GM12878 (cell line): ENCODE measurements at regions not wholly inside any gene's neighbourhood (a gene's known extent, or its start where the extent isn't known, plus 50 kb on each side); places are given as distances from the start of the nearest gene placed in this dataset.

Experiments
- ATAC-seq: fragments of 200-7000 bp; cut with Tn5 transposase; 3 replicates; pipeline ENCODE4 v1.9.1; 2020; ENCODE audit warnings: mild to moderate bottlenecking, moderate library complexity
- BruUV-seq: library from RNA; stranded (reverse); fragments of 400-500 nt; replicated peaks from 2 replicates; lab custom pipeline; 2021; lab: Mats Ljungman, UMichigan
- CTCF ChIA-PET: fragments of 300-600 bp; sonication (Branson Sonifier 250); formaldehyde crosslinking; extraction: SDS; loops from one replicate; lab custom pipeline; 2021; ENCODE audit warnings: inconsistent platforms; lab: Yijun Ruan, JAX
- POLR2A ChIA-PET: fragments of 350-600 bp; formaldehyde crosslinking; extraction: SDS; loops from one replicate; lab custom pipeline; 2021; ENCODE audit warnings: inconsistent platforms; lab: Charles Lee
- RAD21 ChIA-PET: fragments of 300-600 bp; sonication (Branson Sonifier 250); formaldehyde crosslinking; loops from one replicate; lab custom pipeline; 2023; ENCODE audit warnings: antibody characterized with exemption; ENCODE audit not compliant: unreplicated experiment; lab: Charles Lee
- SMC1A ChIA-PET: fragments of 300-600 bp; sonication (Branson Sonifier 250); formaldehyde crosslinking; loops from one replicate; lab custom pipeline; 2023; ENCODE audit not compliant: unreplicated experiment, uncharacterized antibody; lab: Charles Lee
- DNase-seq: peaks from one replicate; pipeline ENCODE4 v3.0.0-alpha.2; 2011; ENCODE audit warnings: low read depth, low spot score
- FAIRE-seq: peaks from 3 replicates; lab custom pipeline; 2011; peaks lifted over from hg19 to GRCh38; lab: Jason Lieb, UNC
- H2AFZ ChIP-seq: 2 replicates; pipeline ENCODE4 v1.6.0; 2011; ENCODE audit warnings: low read depth, low read length, control low read depth; ENCODE audit not compliant: control insufficient read depth
- H3K27ac ChIP-seq: 2 replicates; pipeline ENCODE4 v1.5.1; 2011; ENCODE audit warnings: control low read depth; ENCODE audit not compliant: control insufficient read depth, insufficient read depth
- H3K27me3 ChIP-seq, 2 experiments: replicated peaks in 1 of 2; 2 replicates each; pipeline versions ENCODE4 v1.6.0 to v1.6.1; 2011; ENCODE audit warnings: low read length in 1 of 2; ENCODE audit not compliant: control insufficient read depth in 2 of 2, insufficient read depth in 2 of 2
- H3K36me3 ChIP-seq, 2 experiments: 2 replicates each; pipeline ENCODE4 v1.5.1; 2011; ENCODE audit warnings: low read length in 1 of 2; ENCODE audit not compliant: control insufficient read depth in 2 of 2, insufficient read depth in 2 of 2
- H3K4me1 ChIP-seq: 2 replicates; pipeline ENCODE4 v1.6.1; 2011; ENCODE audit warnings: mild to moderate bottlenecking, low read length, moderate library complexity, mixed read lengths; ENCODE audit not compliant: control insufficient read depth, insufficient read depth
- H3K4me2 ChIP-seq: 2 replicates; pipeline ENCODE4 v1.6.0; 2011; ENCODE audit warnings: control low read depth; ENCODE audit not compliant: control insufficient read depth, insufficient read depth
- H3K4me3 ChIP-seq: fragments of 200-600 bp; sonication (generic); 2 replicates; pipeline ENCODE4 v1.5.1; 2016
- H3K79me2 ChIP-seq: 2 replicates; pipeline ENCODE4 v1.6.0; 2011; ENCODE audit warnings: low read length; ENCODE audit not compliant: control insufficient read depth, insufficient read depth
- H3K9ac ChIP-seq: 2 replicates; pipeline ENCODE4 v1.8.0; 2011; ENCODE audit warnings: low read length, control low read depth, mixed read lengths; ENCODE audit not compliant: control insufficient read depth, insufficient read depth
- H3K9me3 ChIP-seq: replicated peaks from 3 replicates; pipeline ENCODE4 v1.5.1; 2011; ENCODE audit warnings: mild to moderate bottlenecking, low read length; ENCODE audit not compliant: control insufficient read depth, insufficient read depth
- H4K20me1 ChIP-seq: 2 replicates; pipeline ENCODE4 v1.6.0; 2011; ENCODE audit not compliant: control insufficient read depth, insufficient read depth
- CEBPB ChIP-seq, 2 experiments: fragments of 150-350 bp in 1 of 2; IDR thresholded peaks; 2 replicates each; pipeline ENCODE4 v1.6.1; 2012 to 2014; ENCODE audit warnings: low read depth in 2 of 2, low read length in 2 of 2, borderline replicate concordance in 1 of 2, inconsistent platforms in 1 of 2
- CHD2 ChIP-seq: IDR thresholded peaks from 2 replicates; pipeline ENCODE4 v1.6.1; 2011; ENCODE audit warnings: low read depth, low read length, improper control_type of control experiment, borderline replicate concordance
- ETV6 ChIP-seq, 2 experiments: fragments of 450-650 bp in 1 of 2; IDR thresholded peaks in 1 of 2; conservative IDR thresholded peaks in 1 of 2; 2 replicates each; pipeline ENCODE4 v1.6.1; 2014; ENCODE audit warnings: antibody characterized with exemption in 1 of 2, borderline replicate concordance in 1 of 2, low read depth in 1 of 2, mild to moderate bottlenecking in 1 of 2, moderate library complexity in 1 of 2
- KAT2A ChIP-seq: conservative IDR thresholded peaks from 2 replicates; pipeline ENCODE4 v1.6.1; 2011; ENCODE audit warnings: low read depth, low read length; ENCODE audit not compliant: control insufficient read depth
- MEF2A ChIP-seq: IDR thresholded peaks from 2 replicates; pipeline ENCODE4 v1.6.1; 2011; ENCODE audit warnings: low read depth, mild to moderate bottlenecking, low read length, moderate library complexity; ENCODE audit not compliant: insufficient read depth
- MEF2B ChIP-seq: fragments of 450-650 bp; IDR thresholded peaks from 2 replicates; pipeline ENCODE4 v1.6.1; 2018; ENCODE audit warnings: mild to moderate bottlenecking, moderate library complexity; ENCODE audit not compliant: partially characterized antibody, poor library complexity, severe bottlenecking
- MTA2 ChIP-seq: fragments of 450-650 bp; IDR thresholded peaks from 2 replicates; pipeline ENCODE4 v1.6.1; 2016; ENCODE audit warnings: low read depth, mild to moderate bottlenecking, moderate library complexity
- MTA3 ChIP-seq: IDR thresholded peaks from 2 replicates; pipeline ENCODE4 v1.6.1; 2012; ENCODE audit warnings: low read length, inconsistent platforms, borderline replicate concordance
- NR2C1 ChIP-seq: fragments of 450-650 bp; IDR thresholded peaks from 2 replicates; pipeline ENCODE4 v1.6.1; 2017; ENCODE audit warnings: antibody characterized with exemption, mild to moderate bottlenecking, moderate library complexity
- PBX3 ChIP-seq: IDR thresholded peaks from 2 replicates; pipeline ENCODE4 v1.6.1; 2011; ENCODE audit warnings: mild to moderate bottlenecking, low read depth, low read length, moderate library complexity; ENCODE audit not compliant: insufficient replicate concordance
- PML ChIP-seq: IDR thresholded peaks from 2 replicates; pipeline ENCODE4 v1.6.1; 2012; ENCODE audit warnings: low read length, inconsistent platforms
- POLR2AphosphoS2 ChIP-seq: IDR thresholded peaks from 2 replicates; pipeline ENCODE4 v1.6.1; 2011; ENCODE audit warnings: low read depth, mild to moderate bottlenecking, low read length, improper control_type of control experiment, moderate library complexity
- RELB ChIP-seq: fragments of 450-650 bp; IDR thresholded peaks from 2 replicates; pipeline ENCODE4 v1.6.1; 2017; ENCODE audit warnings: low read depth, mild to moderate bottlenecking, moderate library complexity
- SKIL ChIP-seq: fragments of 450-650 bp; IDR thresholded peaks from 2 replicates; pipeline ENCODE4 v1.6.1; 2017; ENCODE audit warnings: mild to moderate bottlenecking, low read depth, inconsistent platforms; ENCODE audit not compliant: poor library complexity, severe bottlenecking
- SMAD1 ChIP-seq: fragments of 450-650 bp; IDR thresholded peaks from 2 replicates; pipeline ENCODE4 v1.6.1; 2018; ENCODE audit warnings: mild to moderate bottlenecking, low read depth; ENCODE audit not compliant: partially characterized antibody
- TARDBP ChIP-seq: IDR thresholded peaks from 2 replicates; pipeline ENCODE4 v1.6.1; 2016; ENCODE audit warnings: borderline replicate concordance
- ZNF24 ChIP-seq: fragments of 450-650 bp; IDR thresholded peaks from 2 replicates; pipeline ENCODE4 v1.6.1; 2017; ENCODE audit warnings: antibody characterized with exemption, mild to moderate bottlenecking
- ZZZ3 ChIP-seq: IDR thresholded peaks from 2 replicates; pipeline ENCODE4 v1.6.1; 2011; ENCODE audit warnings: low read depth; ENCODE audit not compliant: control insufficient read depth, insufficient read length
- WGBS: methylation state at CpG from one replicate; pipeline ENCODE4 v1.1.6; 2016; ENCODE audit warnings: low lambda C conversion rate; ENCODE audit not compliant: insufficient replicate concordance, insufficient coverage; ENCODE audit errors: missing lambda C conversion rate; 5-methylcytosine and 5-hydroxymethylcytosine counted together
- in situ Hi-C: fragments of 300-500 bp; cut with MboI; formaldehyde crosslinking; loops from 9 replicates; pipeline ENCODE4 v1.14.3; 2018; ENCODE audit warnings: mixed read lengths
- intact Hi-C: fragments of 100-400 bp; cut with micrococcal nuclease; formaldehyde crosslinking; loops from one replicate; pipeline ENCODE4 v1.14.2; 2022; ENCODE audit not compliant: unreplicated experiment

GRCh38 chr12:61301817-61302216 is 958.4 kb upstream of the USP15 start (continued):
- TF ChIP-seq SMAD1 (no peak), MTA3 (no peak), RELB (no peak), POLR2AphosphoS2 (no peak), TARDBP (no peak)

- H3K27ac ChIP-seq: no peak overlapping the region
- no peaks in the 10 kb centered on the region for H3K4me1 ChIP-seq
- SMC1A ChIA-PET: no interaction called here
- RAD21 ChIA-PET: no interaction called here
- H3K27me3 ChIP-seq: no peaks in the 10 kb centered on the region
- H3K36me3 ChIP-seq: no peaks in the 10 kb centered on the region
- CTCF ChIA-PET: no interaction called here
- in situ Hi-C loops (no loop called here), intact Hi-C loops (no loop called here)
- no TSS peak for BruUV-seq
- no peaks in the 10 kb centered on the region for H4K20me1 ChIP-seq
- POLR2A ChIA-PET: no interaction called here
- no peak overlapping the region for H2AFZ ChIP-seq
- WGBS: 14% methylated on average over 4 of the region's 4 CpGs
- no peak overlapping the region for H3K4me3 ChIP-seq
- no peak for ATAC-seq
- no peak for DNase-seq
- no peak overlapping the region for H3K4me2 ChIP-seq
- no peak for FAIRE-seq
- H3K79me2 ChIP-seq: no peaks in the 10 kb centered on the region
- H3K9ac ChIP-seq: no peak overlapping the region
- no peaks in the 10 kb centered on the region for H3K9me3 ChIP-seq
- no peak for TF ChIP-seq PML
- no peak for TF ChIP-seq PBX3
- TF ChIP-seq NR2C1: no peak
- no peak for TF ChIP-seq MEF2B
- no peak for TF ChIP-seq SKIL
- no peak for TF ChIP-seq ZZZ3
- TF ChIP-seq MEF2A: no peak
- no peak for TF ChIP-seq ZNF24
- TF ChIP-seq ETV6 (conservative IDR thresholded peaks at IDR 0.05 in 1 of 2, IDR thresholded peaks at IDR 0.05 in 1 of 2; ENCODE audit: borderline replicate concordance in 1 of 2, low read depth in 1 of 2): no peak
- no peak for TF ChIP-seq CEBPB (IDR thresholded peaks at IDR 0.05; ENCODE audit: borderline replicate concordance in 1 of 2, low read depth in 2 of 2, low read length in 2 of 2)
- no peak for TF ChIP-seq KAT2A
- no peak for TF ChIP-seq MTA2
- no peak for TF ChIP-seq CHD2
Measured at GRCh38 chr12:61302282-61302681, 957.9 kb upstream of the USP15 start.
